Type B pancreatic cell (in vitro differentiated cells): ENCODE measurements at regions not wholly inside any gene's neighbourhood (a gene's known extent, or its start where the extent isn't known, plus 50 kb on each side); places are given as distances from the start of the nearest gene placed in this dataset.

Source experiments
- DNase-seq: peaks from one replicate; pipeline ENCODE4 v3.0.0; 2021; ENCODE audit warnings: mixed read lengths; ENCODE audit not compliant: unreplicated experiment; ENCODE audit errors: extremely low spot score
- H3K27ac Mint-ChIP-seq: 2 replicates; pipeline ENCODE4 v1.8.0; 2021; ENCODE audit warnings: mild to moderate bottlenecking, mixed read lengths
- H3K27me3 Mint-ChIP-seq: 2 replicates; pipeline ENCODE4 v1.8.0; 2021; ENCODE audit warnings: mixed read lengths
- H3K36me3 Mint-ChIP-seq: 2 replicates; pipeline ENCODE4 v1.8.0; 2021; ENCODE audit warnings: mixed read lengths
- H3K4me1 Mint-ChIP-seq: one replicate; pipeline ENCODE4 v1.8.0; 2021; ENCODE audit warnings: mixed read lengths; ENCODE audit not compliant: unreplicated experiment
- H3K4me3 Mint-ChIP-seq: 2 replicates; pipeline ENCODE4 v1.8.0; 2021; ENCODE audit warnings: mild to moderate bottlenecking, mixed read lengths
- H3K9me3 Mint-ChIP-seq: 2 replicates; pipeline ENCODE4 v1.8.0; 2021; ENCODE audit warnings: mixed read lengths
- TF ChIP-seq, protein P1 (sequence below): fragments of 200-600 bp; sonication (generic); conservative IDR thresholded peaks from 2 replicates; pipeline ENCODE4 v1.5.0; 2021; ENCODE audit warnings: antibody characterized with exemption, mild to moderate bottlenecking

DNA sequence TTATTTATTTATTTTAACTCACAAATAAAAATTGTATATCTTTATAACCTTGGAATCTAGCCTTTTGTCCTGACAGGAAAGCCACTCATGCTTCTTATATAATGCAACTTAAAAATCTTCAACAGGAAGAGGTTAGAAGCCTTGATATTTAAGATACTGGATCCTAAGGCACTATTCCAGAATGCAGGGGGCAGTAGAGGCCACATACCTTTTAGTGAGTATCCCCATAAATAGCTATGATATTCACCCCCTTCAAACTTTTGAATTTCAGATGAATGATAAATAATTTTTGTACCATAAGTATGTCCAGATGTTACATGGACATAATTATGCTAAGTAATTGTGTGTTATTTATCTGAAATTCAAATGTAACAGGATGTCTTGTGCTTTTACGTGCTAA lies 592.7 kb upstream of the VRK2 start:
- Mint-ChIP-seq H3K4me3 (no peak overlapping the region), H3K27me3 (no peaks in the 10 kb centered on the region), H3K4me1 (no peaks in the 10 kb centered on the region), H3K9me3 (peaks cover 5% of the 10 kb centered on the region), H3K36me3 (no peaks in the 10 kb centered on the region), H3K27ac (no peak overlapping the region)
- TF ChIP-seq, protein P1, sequence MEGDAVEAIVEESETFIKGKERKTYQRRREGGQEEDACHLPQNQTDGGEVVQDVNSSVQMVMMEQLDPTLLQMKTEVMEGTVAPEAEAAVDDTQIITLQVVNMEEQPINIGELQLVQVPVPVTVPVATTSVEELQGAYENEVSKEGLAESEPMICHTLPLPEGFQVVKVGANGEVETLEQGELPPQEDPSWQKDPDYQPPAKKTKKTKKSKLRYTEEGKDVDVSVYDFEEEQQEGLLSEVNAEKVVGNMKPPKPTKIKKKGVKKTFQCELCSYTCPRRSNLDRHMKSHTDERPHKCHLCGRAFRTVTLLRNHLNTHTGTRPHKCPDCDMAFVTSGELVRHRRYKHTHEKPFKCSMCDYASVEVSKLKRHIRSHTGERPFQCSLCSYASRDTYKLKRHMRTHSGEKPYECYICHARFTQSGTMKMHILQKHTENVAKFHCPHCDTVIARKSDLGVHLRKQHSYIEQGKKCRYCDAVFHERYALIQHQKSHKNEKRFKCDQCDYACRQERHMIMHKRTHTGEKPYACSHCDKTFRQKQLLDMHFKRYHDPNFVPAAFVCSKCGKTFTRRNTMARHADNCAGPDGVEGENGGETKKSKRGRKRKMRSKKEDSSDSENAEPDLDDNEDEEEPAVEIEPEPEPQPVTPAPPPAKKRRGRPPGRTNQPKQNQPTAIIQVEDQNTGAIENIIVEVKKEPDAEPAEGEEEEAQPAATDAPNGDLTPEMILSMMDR = peak; percentile 44
- no peak for DNase-seq

DNA sequence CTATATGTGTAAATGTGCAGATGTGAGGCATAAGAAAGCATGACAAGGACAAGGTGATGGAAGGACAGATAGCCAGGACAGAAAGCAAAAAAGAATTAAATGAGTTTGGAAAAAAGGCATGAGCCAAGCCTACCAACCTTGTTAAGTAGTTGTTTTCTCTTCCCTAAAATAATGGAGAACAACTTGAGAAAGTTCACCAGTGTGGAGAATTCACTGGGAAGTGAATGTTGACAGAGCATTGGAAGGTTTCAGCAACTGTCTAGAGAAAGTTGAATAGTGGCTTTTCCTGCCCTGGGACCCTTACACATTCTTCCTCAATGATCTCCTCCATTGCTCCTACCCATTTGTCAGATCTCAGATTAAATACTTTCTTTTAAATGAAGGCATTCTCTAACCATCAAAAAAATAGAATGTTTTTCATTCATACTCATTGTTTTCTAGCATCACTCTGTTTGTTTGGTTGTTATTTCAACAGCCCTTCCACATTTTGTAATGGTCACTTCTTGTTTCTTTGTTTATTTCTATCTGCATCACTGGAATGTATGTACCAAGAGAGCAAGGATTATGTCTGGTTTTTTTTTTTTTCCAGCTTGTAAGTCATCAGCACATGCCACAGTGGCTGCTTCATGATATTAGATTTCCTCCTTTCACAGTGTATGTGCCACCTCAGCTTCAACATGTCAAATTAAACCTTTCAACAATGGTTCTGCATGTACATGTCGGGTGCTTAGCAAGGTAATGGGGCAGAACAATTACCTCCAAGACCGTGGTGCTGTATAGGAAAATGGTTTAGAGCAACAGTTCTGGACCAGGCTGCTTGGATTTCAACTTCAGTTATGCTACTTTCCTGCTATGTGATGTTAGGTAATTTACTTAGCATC lies 586.0 kb upstream of the VRK2 start:
- Mint-ChIP-seq H3K4me3 (no peak overlapping the region), H3K36me3 (no peaks in the 10 kb centered on the region), H3K4me1 (peaks cover 5% of the 10 kb centered on the region), H3K27ac (no peak overlapping the region), H3K9me3 (peaks cover 5% of the 10 kb centered on the region), H3K27me3 (no peaks in the 10 kb centered on the region)
- no peak for DNase-seq
- TF ChIP-seq, protein P1 = no peak

DNA sequence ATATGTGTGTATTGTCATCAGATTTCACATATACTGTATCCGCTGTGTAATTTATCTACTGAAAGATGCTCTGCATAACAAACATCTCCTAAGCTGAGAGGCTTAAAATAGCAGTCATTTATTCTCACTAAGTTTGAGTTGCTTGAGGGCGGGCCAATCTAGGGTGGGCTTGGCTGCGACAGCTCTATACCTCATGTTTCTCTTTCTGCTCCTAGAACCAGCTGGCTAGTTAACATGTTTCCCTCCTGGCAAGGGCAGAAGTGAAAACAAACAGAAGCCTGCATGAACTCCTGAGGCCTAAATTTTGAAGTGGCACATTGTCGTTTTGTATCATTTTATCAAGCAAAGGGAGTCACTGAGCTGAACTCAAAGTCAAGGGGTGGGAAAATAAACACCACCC lies 585.0 kb upstream of the VRK2 start:
- Mint-ChIP-seq H3K4me1 (peaks cover 5% of the 10 kb centered on the region), H3K27ac (no peak overlapping the region), H3K27me3 (no peaks in the 10 kb centered on the region), H3K4me3 (no peak overlapping the region), H3K9me3 (peaks cover 5% of the 10 kb centered on the region), H3K36me3 (no peaks in the 10 kb centered on the region)
- DNase-seq = no peak
- TF ChIP-seq, protein P1 = no peak

DNA sequence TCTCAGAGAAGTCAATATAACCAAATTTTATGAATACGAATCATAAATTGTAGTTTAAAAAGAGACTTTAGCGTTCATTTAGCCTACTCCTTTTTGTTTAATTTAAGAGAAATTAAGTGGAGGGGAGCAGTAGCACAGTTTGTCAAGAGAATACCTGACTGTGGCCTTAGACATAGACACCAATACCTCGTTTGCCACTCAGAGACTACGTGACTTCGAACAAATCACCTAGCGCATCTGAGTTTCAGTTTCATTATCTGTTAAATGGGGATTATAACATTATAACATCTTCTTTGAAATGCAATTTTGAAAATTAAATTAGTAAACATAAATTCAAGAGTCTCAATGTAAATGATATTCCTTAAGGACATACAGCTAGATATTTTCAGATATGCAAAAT lies 581.5 kb upstream of the VRK2 start:
- no peak for DNase-seq
- no peak overlapping the region for H3K4me3 Mint-ChIP-seq
- H3K4me1 Mint-ChIP-seq = peaks cover 5% of the 10 kb centered on the region
- TF ChIP-seq, protein P1 = no peak
- no peaks in the 10 kb centered on the region for H3K36me3 Mint-ChIP-seq
- no peaks in the 10 kb centered on the region for H3K27me3 Mint-ChIP-seq
- no peak overlapping the region for H3K27ac Mint-ChIP-seq
- no peaks in the 10 kb centered on the region for H3K9me3 Mint-ChIP-seq

DNA sequence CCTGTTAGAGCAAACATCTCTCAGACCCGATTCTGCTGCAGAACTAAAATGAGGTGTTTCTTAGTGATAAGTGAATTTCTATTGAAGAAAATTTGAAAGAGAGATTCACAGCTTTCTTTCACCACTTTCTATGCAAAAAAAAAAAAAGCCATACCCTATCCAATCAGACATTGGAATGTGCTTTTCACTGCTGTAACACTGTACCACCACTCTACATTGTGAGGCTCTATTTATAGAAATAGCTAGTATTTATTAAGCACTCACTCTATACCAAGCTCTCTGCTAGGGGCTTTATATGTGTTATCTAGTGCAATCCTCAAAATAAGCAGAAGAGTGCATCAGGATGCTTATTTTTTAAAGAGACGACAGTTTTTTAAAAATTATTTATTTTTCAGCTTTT lies 580.6 kb upstream of the VRK2 start:
- Mint-ChIP-seq H3K36me3 (no peaks in the 10 kb centered on the region), H3K27me3 (no peaks in the 10 kb centered on the region), H3K9me3 (no peaks in the 10 kb centered on the region), H3K4me1 (peaks cover 5% of the 10 kb centered on the region), H3K27ac (no peak overlapping the region), H3K4me3 (no peak overlapping the region)
- DNase-seq = no peak
- TF ChIP-seq, protein P1 = no peak
